ENCODE measurements at regions not wholly inside any gene's neighbourhood (a gene's known extent, or its start where the extent isn't known, plus 50 kb on each side); places are given as distances from the start of the nearest gene placed in this dataset.

GRCh38 chr16:86337138-86337537 is 173.2 kb upstream of the FOXF1 start:
- TF ChIP-seq CTCF (IDR thresholded peaks at IDR 0.05; ENCODE audit: insufficient read depth, low read length) (no peak), POLR2AphosphoS5 (IDR thresholded peaks at IDR 0.05; ENCODE audit: low read depth) (no peak)
- TF ChIP-seq, protein P1, sequence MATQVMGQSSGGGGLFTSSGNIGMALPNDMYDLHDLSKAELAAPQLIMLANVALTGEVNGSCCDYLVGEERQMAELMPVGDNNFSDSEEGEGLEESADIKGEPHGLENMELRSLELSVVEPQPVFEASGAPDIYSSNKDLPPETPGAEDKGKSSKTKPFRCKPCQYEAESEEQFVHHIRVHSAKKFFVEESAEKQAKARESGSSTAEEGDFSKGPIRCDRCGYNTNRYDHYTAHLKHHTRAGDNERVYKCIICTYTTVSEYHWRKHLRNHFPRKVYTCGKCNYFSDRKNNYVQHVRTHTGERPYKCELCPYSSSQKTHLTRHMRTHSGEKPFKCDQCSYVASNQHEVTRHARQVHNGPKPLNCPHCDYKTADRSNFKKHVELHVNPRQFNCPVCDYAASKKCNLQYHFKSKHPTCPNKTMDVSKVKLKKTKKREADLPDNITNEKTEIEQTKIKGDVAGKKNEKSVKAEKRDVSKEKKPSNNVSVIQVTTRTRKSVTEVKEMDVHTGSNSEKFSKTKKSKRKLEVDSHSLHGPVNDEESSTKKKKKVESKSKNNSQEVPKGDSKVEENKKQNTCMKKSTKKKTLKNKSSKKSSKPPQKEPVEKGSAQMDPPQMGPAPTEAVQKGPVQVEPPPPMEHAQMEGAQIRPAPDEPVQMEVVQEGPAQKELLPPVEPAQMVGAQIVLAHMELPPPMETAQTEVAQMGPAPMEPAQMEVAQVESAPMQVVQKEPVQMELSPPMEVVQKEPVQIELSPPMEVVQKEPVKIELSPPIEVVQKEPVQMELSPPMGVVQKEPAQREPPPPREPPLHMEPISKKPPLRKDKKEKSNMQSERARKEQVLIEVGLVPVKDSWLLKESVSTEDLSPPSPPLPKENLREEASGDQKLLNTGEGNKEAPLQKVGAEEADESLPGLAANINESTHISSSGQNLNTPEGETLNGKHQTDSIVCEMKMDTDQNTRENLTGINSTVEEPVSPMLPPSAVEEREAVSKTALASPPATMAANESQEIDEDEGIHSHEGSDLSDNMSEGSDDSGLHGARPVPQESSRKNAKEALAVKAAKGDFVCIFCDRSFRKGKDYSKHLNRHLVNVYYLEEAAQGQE (IDR thresholded peaks at IDR 0.05; ENCODE audit: insufficient replicate concordance, low read depth) = no peak

Data from HL-60 (cell line).